Activated naive CD8-positive, alpha-beta T cell treated with anti-CD3 and anti-CD28 coated beads, Interleukin-2, amount 50 U/mL, for 24 hours (primary cell): ENCODE measurements at regions not wholly inside any gene's neighbourhood (a gene's known extent, or its start where the extent isn't known, plus 50 kb on each side); places are given as distances from the start of the nearest gene placed in this dataset.

Experiments used
- ATAC-seq: fragments of 150-1000 bp; cut with Tn5 transposase; one replicate; pipeline ENCODE4 v1.10.0; 2021
- DNase-seq: peaks from one replicate; pipeline ENCODE4 v3.0.0; 2021
- H3K27ac Mint-ChIP-seq: one replicate; pipeline ENCODE4 v1.8.0; 2021; ENCODE audit warnings: mild to moderate bottlenecking, mixed read lengths
- H3K27me3 Mint-ChIP-seq: one replicate; pipeline ENCODE4 v1.8.0; 2021; ENCODE audit warnings: mixed read lengths
- H3K36me3 Mint-ChIP-seq: one replicate; pipeline ENCODE4 v1.8.0; 2021; ENCODE audit warnings: low read depth, mixed read lengths
- H3K4me1 Mint-ChIP-seq: one replicate; pipeline ENCODE4 v1.8.0; 2021; ENCODE audit warnings: mixed read lengths
- H3K4me3 Mint-ChIP-seq: one replicate; pipeline ENCODE4 v1.8.0; 2021; ENCODE audit warnings: mild to moderate bottlenecking, moderate library complexity, mixed read lengths
- H3K9me3 Mint-ChIP-seq: one replicate; pipeline ENCODE4 v1.8.0; 2021; ENCODE audit warnings: mixed read lengths

DNA sequence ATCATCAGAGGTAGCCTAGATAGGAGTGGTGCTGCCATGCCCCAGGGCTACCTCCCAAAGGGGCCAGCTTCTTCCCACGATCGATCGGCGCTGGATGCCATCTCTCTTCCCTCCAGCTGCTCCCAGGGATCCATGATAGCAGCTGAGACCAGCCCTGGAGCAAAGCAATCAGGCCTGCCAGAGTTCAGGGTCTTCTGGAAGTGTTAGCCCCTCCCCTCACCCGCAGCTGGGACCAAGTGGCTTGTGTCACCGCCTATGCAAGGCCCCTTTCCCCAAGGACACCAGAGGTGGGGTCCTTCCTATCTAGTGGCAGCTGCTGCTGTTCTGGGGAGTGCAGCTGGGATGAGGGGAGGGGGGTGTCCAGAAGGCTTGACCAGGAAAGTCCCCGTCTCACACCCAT is 87.0 kb downstream of the IRF2BPL start:
- no peaks in the 10 kb centered on the region for H3K36me3 Mint-ChIP-seq
- peaks cover 16% of the 10 kb centered on the region for H3K4me1 Mint-ChIP-seq
- H3K4me3 Mint-ChIP-seq: no peak overlapping the region
- peak overlapping the region; percentile 18 for H3K27ac Mint-ChIP-seq
- ATAC-seq: no peak
- no peak for DNase-seq
- H3K9me3 Mint-ChIP-seq: no peaks in the 10 kb centered on the region
- H3K27me3 Mint-ChIP-seq: no peaks in the 10 kb centered on the region

DNA sequence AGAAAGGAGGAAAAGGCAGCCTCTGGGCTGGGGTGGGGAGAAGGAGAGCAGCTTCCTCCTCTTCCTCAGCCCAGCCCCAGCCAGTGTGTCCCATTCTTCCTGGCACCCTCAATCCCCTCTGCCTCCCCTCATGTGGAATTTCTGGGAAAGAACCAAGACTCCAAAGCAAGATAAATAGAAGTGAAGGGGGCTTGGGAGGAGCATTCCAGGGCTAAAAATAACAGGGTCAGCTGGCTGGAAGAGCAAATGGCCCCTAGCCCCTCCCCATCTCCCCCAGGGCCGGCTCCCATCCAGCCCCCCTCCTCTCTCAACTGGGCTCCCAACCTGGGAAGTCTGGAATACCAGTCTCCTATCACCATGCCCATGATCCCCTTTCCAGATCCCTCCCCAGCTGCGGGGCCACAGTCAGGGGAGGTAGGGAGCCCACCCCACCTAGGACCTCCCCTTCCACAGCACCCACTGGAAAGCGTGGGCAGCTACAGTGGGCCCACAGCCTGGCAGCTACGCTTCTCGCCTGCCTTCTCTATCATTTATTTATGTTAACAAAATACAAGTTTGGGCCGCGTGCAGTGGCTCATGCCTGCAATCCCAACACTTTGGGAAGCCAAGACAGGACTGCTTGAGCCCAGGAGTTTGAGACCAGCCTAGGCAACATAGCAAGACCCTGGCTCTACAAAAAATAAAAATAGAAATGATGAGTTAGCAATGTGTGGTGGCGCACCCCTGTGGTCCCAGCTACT is 88.3 kb downstream of the IRF2BPL start:
- ATAC-seq: no peak
- Mint-ChIP-seq H3K9me3 (no peaks in the 10 kb centered on the region), H3K4me3 (no peak overlapping the region), H3K27ac (no peak overlapping the region), H3K27me3 (no peaks in the 10 kb centered on the region), H3K4me1 (peaks cover 12% of the 10 kb centered on the region), H3K36me3 (no peaks in the 10 kb centered on the region)
- no peak for DNase-seq

DNA sequence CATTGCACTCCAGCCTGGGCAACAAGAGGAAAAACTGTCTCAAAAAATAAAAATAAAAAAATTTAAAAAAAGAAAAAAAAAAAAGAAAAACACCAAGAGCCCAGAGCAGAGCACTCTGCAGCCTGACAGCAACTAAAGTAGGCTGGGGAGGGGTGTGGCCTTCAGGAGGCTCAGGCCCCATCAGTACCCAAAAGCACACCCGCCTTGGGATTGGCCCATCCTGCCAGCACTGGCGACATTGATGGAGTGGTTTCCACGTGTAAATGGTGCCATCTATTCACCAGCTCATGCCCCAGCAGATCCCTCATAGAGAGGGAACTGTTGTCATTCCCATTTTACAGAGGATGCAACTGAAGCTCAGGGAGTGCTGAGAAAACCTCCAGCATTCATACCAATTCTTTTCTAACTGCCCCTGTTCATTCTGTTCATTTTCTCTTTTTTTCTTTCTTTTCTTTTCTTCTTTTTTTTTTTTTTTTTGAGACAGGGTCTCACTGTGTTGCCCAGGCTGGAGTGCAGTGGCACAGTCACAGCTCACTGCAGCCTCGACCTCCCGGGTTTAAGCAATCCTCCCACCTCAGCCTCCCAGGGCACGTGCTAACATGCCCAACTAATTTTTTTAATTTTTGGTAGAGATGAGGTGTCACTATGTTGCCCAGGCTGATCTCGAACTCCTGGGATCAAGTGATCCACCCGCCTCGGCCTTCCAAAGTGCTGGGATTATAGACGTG is 89.3 kb downstream of the IRF2BPL start:
- Mint-ChIP-seq H3K27ac (no peak overlapping the region), H3K4me3 (no peak overlapping the region), H3K27me3 (no peaks in the 10 kb centered on the region), H3K4me1 (peaks cover 10% of the 10 kb centered on the region), H3K9me3 (no peaks in the 10 kb centered on the region), H3K36me3 (no peaks in the 10 kb centered on the region)
- ATAC-seq (no peak), DNase-seq (no peak)

DNA sequence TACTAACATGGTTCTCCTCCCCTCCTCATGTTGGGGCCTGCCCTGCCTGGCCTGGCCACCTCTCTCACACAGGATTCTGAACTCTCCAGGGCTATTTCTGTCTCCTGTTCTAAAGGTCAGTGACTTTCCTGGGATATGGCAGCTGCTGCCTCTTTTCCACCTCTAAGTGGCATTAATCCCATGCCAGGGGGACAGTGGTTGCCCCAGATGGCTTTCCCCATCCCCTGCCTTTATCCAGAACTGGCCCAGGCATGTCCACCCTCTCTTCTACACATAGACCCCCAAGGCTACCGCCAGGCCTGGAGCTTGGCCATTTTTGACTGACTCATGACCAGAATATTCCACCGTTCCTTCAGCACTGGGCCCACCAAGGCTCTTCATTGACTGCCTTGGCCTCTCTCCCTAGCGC is 90.4 kb downstream of the IRF2BPL start:
- H3K4me1 Mint-ChIP-seq: peaks cover 15% of the 10 kb centered on the region
- no peaks in the 10 kb centered on the region for H3K27me3 Mint-ChIP-seq
- H3K9me3 Mint-ChIP-seq: no peaks in the 10 kb centered on the region
- H3K4me3 Mint-ChIP-seq: no peak overlapping the region
- ATAC-seq: no peak
- H3K36me3 Mint-ChIP-seq: no peaks in the 10 kb centered on the region
- DNase-seq: no peak
- no peak overlapping the region for H3K27ac Mint-ChIP-seq

DNA sequence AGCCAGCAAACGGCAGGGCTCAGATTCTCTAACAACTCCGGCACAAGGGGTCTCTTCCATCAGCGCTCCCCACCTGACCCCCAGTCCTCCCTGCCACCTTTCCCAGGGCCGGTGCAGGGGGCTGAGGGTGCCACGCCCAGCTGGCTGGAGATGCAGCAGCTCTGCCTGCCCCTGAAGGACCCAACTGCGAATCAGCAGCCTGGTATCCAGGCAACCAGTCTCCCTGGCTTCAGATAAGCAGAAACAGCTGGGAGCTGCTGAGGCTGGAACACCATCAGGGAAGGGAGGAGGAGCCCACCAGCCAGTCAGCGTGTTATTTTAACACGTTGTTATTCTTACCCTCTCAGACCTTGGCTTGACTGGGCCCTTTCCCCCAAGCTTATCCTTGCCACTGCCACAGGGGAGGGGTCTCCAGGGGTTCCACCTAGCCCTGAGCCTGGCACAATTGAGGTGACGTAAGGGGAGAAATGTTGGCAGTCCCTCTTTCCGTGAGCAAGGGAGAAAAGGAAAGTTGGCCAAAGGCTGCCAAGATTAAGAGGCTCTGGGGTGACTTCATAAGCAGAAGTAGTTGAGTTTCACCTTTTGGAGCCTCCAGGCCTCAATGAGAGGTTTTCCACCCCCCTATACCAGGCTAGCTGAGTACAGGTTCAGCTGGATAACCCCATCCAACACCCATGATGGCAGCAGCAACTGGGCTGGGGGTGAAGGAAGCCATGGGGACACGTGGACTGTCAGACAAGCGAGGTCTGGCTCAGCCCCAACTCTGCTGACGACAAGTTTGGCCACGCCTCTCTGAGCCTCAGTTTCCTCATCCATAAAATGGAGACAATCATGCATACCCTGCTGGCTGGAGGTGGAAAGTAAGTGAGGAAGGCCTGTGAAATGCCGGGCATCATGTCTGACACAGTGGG is 91.1 kb downstream of the IRF2BPL start:
- Mint-ChIP-seq H3K27ac (no peak overlapping the region), H3K27me3 (no peaks in the 10 kb centered on the region), H3K4me1 (peaks cover 11% of the 10 kb centered on the region), H3K9me3 (no peaks in the 10 kb centered on the region), H3K36me3 (no peaks in the 10 kb centered on the region), H3K4me3 (no peak overlapping the region)
- DNase-seq (no peak), ATAC-seq (no peak)

DNA sequence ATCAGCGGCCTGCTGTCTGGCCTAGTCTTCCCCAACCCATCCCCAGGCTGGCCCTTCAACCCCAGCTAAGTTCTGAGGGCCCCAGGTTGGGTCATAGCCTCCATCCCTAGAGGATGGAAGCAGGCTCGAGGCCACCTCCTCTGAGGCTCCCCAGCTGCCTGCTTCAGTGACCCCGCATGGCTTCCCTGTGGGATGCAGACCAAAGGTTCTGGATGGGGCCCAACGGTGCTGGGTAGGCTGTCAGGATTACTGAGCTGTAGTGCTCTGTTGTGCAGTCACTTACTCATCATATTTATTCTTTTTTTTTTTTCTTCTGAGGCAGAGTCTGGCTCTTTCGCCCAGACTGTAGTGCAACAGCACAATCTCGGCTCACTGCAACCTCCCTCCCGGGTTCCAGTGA is 92.0 kb downstream of the IRF2BPL start:
- no peak overlapping the region for H3K4me3 Mint-ChIP-seq
- no peak for ATAC-seq
- DNase-seq: no peak
- H3K9me3 Mint-ChIP-seq: no peaks in the 10 kb centered on the region
- no peaks in the 10 kb centered on the region for H3K36me3 Mint-ChIP-seq
- no peaks in the 10 kb centered on the region for H3K27me3 Mint-ChIP-seq
- peaks cover 7% of the 10 kb centered on the region for H3K4me1 Mint-ChIP-seq
- H3K27ac Mint-ChIP-seq: no peak overlapping the region

DNA sequence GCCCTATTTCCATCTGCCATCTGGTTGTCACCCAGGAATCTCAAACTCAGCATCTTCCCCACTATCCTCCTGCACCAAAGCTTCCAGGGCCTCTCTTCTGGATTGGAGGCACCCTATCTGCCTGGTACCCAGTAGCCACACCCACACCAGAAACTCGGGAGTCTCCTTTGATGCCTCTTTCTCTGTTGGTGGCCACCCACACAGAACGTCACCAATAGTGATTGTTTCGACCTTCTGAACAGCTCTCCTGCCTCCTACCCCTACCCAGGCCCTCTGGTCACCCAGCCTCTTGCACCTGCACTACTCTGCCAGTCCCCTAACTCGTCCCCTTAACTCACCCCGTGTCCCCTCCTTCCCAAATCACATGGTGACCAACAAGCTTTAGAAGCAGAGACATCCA is 95.0 kb downstream of the IRF2BPL start:
- peaks cover 32% of the 10 kb centered on the region for H3K4me1 Mint-ChIP-seq
- no peaks in the 10 kb centered on the region for H3K36me3 Mint-ChIP-seq

DNA sequence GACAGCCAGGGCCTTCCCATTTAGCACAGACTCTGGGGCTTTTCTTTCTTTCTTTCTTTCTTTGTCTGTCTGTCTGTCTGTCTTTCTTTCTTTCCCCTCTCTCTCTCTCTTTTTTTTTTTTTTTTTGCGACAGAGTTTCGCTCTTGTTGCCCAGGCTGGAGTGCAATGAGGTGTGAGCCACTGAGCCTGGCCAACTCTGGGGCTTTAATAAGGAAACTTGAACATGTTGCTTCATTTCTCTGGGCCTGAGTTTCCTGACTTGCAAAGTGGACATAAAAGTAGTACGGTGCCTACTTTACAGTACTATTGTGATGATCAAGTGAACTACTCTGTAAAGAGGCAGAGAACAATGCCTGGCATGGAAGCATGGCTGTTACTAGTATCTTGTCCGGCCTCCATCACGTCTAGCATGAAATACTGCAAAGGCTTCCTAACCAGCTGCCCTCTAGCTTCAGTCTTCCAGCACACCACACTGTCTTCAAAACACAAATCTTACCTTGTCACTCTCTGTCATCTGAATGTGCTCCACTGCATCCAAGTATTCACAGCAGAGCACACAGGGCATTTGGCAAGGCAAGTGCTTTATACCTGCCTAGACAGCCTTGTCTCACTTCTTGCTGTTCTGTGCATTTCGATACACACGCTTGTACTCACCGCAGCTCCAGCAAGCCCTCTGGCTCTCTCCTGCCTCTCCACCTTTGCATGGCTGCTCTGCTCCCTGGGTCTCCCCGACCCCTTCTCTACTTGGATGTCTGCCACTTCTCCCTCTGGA is 96.7 kb downstream of the IRF2BPL start:
- H3K4me3 Mint-ChIP-seq: no peak overlapping the region
- no peaks in the 10 kb centered on the region for H3K9me3 Mint-ChIP-seq
- DNase-seq (no peak), ATAC-seq (no peak)
- no peaks in the 10 kb centered on the region for H3K36me3 Mint-ChIP-seq
- H3K4me1 Mint-ChIP-seq: peaks cover 46% of the 10 kb centered on the region
- H3K27ac Mint-ChIP-seq: peak overlapping the region; percentile 57
- H3K27me3 Mint-ChIP-seq: no peaks in the 10 kb centered on the region

More for the DNA sequence above, 95.0 kb downstream of the IRF2BPL start:
- Mint-ChIP-seq H3K4me3 (no peak overlapping the region), H3K9me3 (no peaks in the 10 kb centered on the region), H3K27me3 (no peaks in the 10 kb centered on the region), H3K27ac (no peak overlapping the region)
- DNase-seq (no peak), ATAC-seq (no peak)

DNA sequence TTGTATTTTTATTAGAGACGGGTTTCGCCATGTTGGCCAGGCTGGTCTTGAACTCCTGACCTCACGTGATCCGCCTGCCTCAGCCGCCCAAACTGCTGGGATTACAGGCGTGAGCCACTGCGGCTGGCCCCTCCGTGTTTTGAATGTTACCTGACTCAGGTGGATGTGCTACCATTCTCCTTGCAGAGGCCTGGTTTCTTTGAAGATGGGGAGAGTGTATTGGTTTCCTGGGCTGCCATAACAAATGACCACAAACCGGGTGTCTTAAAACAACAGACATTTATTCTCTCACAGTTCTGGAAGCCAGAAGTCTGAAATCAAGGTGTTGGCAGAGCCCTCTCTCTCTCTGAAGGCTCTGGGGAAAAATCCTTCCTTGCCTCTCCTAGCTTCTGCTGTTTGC is 98.0 kb downstream of the IRF2BPL start:
- Mint-ChIP-seq H3K9me3 (no peaks in the 10 kb centered on the region), H3K27ac (no peak overlapping the region), H3K4me1 (peaks cover 55% of the 10 kb centered on the region)

DNA sequence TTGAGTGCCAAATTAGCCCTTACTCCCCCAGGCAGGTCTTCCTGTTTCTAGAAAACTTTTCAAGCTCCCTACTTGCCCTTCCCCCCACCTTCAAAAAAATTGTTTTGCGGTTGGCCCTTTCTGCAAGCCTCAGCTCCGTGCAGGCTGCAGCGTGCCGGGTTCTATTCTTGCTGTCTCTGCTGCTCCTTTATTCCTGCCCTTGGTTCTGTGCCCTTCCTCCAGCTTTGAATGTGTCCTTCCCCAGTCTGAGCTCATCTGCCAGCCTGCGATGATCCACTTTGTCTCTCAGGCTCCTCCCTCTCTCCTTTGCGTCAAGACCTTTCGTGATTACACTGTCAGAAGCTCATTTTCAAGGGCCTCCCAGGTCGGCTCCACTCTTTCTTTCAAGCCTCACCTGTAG is 98.6 kb downstream of the IRF2BPL start:
- DNase-seq: peak; percentile 45
- no peaks in the 10 kb centered on the region for H3K36me3 Mint-ChIP-seq
- H3K4me1 Mint-ChIP-seq: peaks cover 61% of the 10 kb centered on the region
- H3K27me3 Mint-ChIP-seq: no peaks in the 10 kb centered on the region
- H3K9me3 Mint-ChIP-seq: no peaks in the 10 kb centered on the region
- H3K4me3 Mint-ChIP-seq: peak overlapping the region; percentile 60
- peak; percentile 80 for ATAC-seq
- H3K27ac Mint-ChIP-seq: peak overlapping the region; percentile 60

More for the DNA sequence above, 98.0 kb downstream of the IRF2BPL start:
- H3K36me3 Mint-ChIP-seq: no peaks in the 10 kb centered on the region
- ATAC-seq (no peak), DNase-seq (no peak)
- no peaks in the 10 kb centered on the region for H3K27me3 Mint-ChIP-seq
- no peak overlapping the region for H3K4me3 Mint-ChIP-seq

DNA sequence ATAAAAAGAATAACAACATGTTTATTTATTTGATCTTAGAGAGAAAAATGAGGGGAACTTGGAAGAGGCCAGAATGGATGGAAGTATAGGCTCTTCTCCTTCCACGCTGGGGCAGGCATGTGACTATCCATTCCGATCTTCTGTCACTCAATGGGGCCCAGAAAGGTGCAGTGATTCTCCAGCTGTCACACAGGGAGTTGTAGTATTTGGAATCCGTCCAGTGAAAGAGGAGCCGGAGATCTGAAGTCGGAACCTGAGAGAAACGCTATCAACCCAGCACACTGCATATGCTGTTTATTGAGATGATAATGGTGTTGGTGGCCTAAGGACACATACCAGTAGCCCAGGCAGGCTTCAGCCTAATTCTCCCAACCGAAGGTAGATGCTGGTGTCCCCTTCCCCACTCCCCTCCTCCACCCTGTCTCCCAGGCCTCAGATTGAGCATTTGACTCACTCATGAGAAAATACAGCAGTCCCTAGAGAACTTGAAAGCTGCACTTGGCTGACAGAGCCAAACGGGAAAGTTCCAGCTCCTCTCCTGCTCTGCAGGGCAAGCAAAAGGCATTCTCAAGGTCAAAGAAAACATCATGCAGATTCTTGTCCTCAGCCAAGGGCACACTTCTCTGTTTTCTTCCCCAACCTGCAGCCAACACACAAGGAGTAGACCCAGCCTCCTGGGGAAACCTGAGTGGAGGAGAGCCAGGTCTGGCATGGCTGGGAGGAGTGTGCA is 100.4 kb downstream of the IRF2BPL start:
- no peak overlapping the region for H3K4me3 Mint-ChIP-seq
- no peak overlapping the region for H3K27ac Mint-ChIP-seq
- no peak for ATAC-seq
- no peaks in the 10 kb centered on the region for H3K27me3 Mint-ChIP-seq
- no peaks in the 10 kb centered on the region for H3K36me3 Mint-ChIP-seq
- peaks cover 65% of the 10 kb centered on the region for H3K4me1 Mint-ChIP-seq
- no peaks in the 10 kb centered on the region for H3K9me3 Mint-ChIP-seq
- DNase-seq: no peak

DNA sequence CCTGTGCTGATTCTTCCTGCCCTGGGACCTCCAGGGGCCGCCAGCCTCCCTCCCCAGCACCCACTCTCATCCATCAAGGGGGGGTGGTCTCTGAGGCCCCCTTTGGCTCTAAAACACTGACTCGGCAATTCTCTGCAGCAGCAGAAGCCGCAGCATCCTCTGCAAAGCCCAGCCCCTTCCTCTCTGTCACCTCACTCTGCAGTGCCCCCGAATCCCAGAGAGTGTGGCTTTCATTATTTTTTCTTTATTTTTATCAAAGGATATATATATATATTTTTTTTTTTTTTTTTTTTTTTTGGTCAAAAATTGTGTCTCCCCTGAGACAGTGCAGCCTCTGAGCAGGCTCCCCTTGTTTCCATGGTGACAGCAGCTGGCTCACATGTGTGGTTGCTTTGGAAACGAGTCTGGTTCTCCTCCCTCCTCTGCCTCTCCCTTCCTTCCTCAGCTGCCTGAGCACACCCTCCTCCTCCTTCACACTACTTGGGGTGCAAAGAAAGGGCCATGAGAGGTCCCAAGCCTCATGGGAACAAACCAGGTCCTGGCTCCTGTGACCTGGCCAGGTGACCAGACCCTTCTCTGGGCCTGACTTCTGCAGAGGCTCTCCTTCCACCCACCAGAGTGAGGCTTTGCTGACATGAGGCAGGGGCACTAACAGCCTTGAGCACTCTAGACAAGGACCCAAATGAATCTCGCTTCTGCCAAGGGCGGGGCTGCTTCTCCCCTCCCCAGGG is 100.5 kb downstream of the LRRC74A start:
- Mint-ChIP-seq H3K4me3 (peak overlapping the region; percentile 34), H3K4me1 (peaks cover 76% of the 10 kb centered on the region), H3K27ac (no peak overlapping the region), H3K36me3 (no peaks in the 10 kb centered on the region), H3K9me3 (no peaks in the 10 kb centered on the region), H3K27me3 (no peaks in the 10 kb centered on the region)
- DNase-seq (peak; percentile 42), ATAC-seq (peak; percentile 72)

DNA sequence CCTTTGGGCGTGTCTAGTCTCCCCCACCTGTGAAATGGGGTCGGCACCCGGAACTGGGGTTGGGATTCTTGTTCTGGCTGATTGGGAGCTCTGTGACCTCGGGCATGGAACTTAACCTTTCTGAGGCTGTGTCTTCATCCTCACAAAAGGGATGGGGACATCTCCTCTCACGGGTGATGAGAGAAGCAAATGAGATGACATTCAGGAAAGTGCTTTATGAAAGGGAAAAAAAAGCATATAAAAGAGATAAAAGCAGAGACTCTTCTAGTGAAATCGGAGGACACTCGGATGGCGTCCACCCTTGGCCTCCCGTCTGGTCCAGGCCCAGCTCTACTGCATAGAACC is 98.9 kb downstream of the LRRC74A start:
- H3K4me1 Mint-ChIP-seq: peaks cover 79% of the 10 kb centered on the region
- H3K4me3 Mint-ChIP-seq: no peak overlapping the region
- ATAC-seq (no peak), DNase-seq (no peak)
- H3K27ac Mint-ChIP-seq: peak overlapping the region; percentile 22
- no peaks in the 10 kb centered on the region for H3K36me3 Mint-ChIP-seq
- H3K27me3 Mint-ChIP-seq: no peaks in the 10 kb centered on the region
- H3K9me3 Mint-ChIP-seq: no peaks in the 10 kb centered on the region
